ENCODE measurements at regions not wholly inside any gene's neighbourhood (a gene's known extent, or its start where the extent isn't known, plus 50 kb on each side); places are given as distances from the start of the nearest gene placed in this dataset.

DNA sequence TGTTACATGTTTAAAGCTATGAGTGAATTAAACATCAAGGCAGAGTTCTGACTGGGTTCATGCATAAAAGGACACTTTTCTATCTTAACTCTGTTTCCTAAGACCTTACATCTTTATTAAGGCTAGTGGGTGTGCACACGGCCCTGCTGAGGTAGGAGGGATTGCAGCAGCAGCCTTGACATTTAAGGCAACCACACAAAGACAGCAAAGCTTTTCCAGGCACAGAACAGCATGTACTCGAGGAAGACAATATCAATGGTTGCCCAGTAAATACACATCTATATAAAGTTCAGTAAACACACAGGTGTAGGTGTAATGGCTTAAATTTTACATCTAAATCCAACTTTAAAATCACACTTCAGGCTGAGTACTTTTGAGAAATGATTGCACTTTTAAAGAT is 79.8 kb upstream of the LOC128125822 start:
- Histone ChIP-seq H3K79me2 (ENCODE audit: insufficient read depth, low read length) (no peaks in the 10 kb centered on the region), H3K27me3 (ENCODE audit: insufficient read depth, low read length) (no peaks in the 10 kb centered on the region), H3K4me2 (ENCODE audit: insufficient read depth, low read length) (no peak overlapping the region), H3K27ac (ENCODE audit: low read depth, low read length) (no peak overlapping the region), H3K4me1 (ENCODE audit: insufficient read depth, low read length) (no peaks in the 10 kb centered on the region), H4K20me1 (ENCODE audit: insufficient read depth, low read length) (no peaks in the 10 kb centered on the region), H3K4me3 (ENCODE audit: insufficient read depth, low read length) (no peak overlapping the region), H2AFZ (ENCODE audit: low read length) (no peak overlapping the region), H3K36me3 (ENCODE audit: insufficient read depth, low read length) (no peaks in the 10 kb centered on the region), H3K9me3 (ENCODE audit: low read depth, low read length) (no peaks in the 10 kb centered on the region)
- no peak for DNase-seq (ENCODE audit: insufficient read length, low spot score, missing footprints)
- TF ChIP-seq, protein P1, sequence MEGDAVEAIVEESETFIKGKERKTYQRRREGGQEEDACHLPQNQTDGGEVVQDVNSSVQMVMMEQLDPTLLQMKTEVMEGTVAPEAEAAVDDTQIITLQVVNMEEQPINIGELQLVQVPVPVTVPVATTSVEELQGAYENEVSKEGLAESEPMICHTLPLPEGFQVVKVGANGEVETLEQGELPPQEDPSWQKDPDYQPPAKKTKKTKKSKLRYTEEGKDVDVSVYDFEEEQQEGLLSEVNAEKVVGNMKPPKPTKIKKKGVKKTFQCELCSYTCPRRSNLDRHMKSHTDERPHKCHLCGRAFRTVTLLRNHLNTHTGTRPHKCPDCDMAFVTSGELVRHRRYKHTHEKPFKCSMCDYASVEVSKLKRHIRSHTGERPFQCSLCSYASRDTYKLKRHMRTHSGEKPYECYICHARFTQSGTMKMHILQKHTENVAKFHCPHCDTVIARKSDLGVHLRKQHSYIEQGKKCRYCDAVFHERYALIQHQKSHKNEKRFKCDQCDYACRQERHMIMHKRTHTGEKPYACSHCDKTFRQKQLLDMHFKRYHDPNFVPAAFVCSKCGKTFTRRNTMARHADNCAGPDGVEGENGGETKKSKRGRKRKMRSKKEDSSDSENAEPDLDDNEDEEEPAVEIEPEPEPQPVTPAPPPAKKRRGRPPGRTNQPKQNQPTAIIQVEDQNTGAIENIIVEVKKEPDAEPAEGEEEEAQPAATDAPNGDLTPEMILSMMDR (IDR thresholded peaks at IDR 0.05; ENCODE audit: extremely low read depth, low read depth, low read length): no peak

DNA sequence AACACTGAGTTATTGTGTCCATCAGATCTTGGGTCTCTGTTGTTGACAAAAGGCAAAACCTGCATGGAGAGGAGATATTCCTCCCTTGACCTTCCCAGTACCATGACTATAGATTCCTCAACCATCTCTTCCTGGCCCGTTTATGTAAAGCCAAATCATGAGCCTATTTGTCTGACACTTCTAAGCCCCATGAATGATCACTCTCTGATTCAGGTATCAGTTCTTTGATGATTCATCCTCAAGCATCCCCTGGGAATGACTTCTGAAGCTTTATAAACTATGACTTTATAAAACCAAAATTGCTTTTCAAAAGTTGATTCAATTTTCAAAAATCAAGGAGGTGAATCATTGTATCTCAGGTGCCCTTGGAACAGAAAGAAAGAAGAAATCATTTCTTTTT is 78.7 kb upstream of the LOC128125822 start:
- no peaks in the 10 kb centered on the region for H3K9me3 ChIP-seq (ENCODE audit: low read depth, low read length)
- H3K4me2 ChIP-seq (ENCODE audit: insufficient read depth, low read length): no peak overlapping the region
- TF ChIP-seq, protein P1 (IDR thresholded peaks at IDR 0.05; ENCODE audit: extremely low read depth, low read depth, low read length): no peak
- H3K79me2 ChIP-seq (ENCODE audit: insufficient read depth, low read length): no peaks in the 10 kb centered on the region
- H3K27ac ChIP-seq (ENCODE audit: low read depth, low read length): no peak overlapping the region
- H3K4me1 ChIP-seq (ENCODE audit: insufficient read depth, low read length): no peaks in the 10 kb centered on the region
- no peaks in the 10 kb centered on the region for H4K20me1 ChIP-seq (ENCODE audit: insufficient read depth, low read length)
- H3K27me3 ChIP-seq (ENCODE audit: insufficient read depth, low read length): no peaks in the 10 kb centered on the region
- no peak overlapping the region for H2AFZ ChIP-seq (ENCODE audit: low read length)
- no peak for DNase-seq (ENCODE audit: insufficient read length, low spot score, missing footprints)
- no peak overlapping the region for H3K4me3 ChIP-seq (ENCODE audit: insufficient read depth, low read length)
- H3K36me3 ChIP-seq (ENCODE audit: insufficient read depth, low read length): no peaks in the 10 kb centered on the region

DNA sequence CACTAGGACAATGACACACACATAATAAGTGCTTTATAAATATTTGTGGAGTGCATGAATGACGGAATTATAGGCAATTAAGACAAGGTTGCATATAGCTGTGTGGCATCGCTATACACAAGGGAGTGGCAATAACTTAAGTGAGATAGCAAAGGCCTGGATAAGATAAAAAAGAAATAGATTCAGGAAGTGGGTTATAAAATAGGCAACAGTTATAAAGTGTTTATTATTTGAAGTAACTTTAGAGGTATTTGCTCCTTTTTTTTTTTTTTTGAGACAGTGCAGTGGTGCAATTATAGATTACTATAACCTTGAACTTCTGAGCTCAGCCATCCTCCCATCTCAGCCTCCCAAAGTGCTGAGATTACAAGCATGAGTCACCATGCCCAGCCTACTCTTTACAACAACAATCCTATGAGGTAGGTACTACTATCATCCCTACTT is 75.9 kb upstream of the LOC128125822 start:
- H3K27me3 ChIP-seq (ENCODE audit: insufficient read depth, low read length): no peaks in the 10 kb centered on the region
- no peaks in the 10 kb centered on the region for H3K79me2 ChIP-seq (ENCODE audit: insufficient read depth, low read length)
- TF ChIP-seq, protein P1 (IDR thresholded peaks at IDR 0.05; ENCODE audit: extremely low read depth, low read depth, low read length): no peak
- no peaks in the 10 kb centered on the region for H3K9me3 ChIP-seq (ENCODE audit: low read depth, low read length)
- H4K20me1 ChIP-seq (ENCODE audit: insufficient read depth, low read length): no peaks in the 10 kb centered on the region
- no peaks in the 10 kb centered on the region for H3K36me3 ChIP-seq (ENCODE audit: insufficient read depth, low read length)
- H3K27ac ChIP-seq (ENCODE audit: low read depth, low read length): no peak overlapping the region
- H3K4me3 ChIP-seq (ENCODE audit: insufficient read depth, low read length): no peak overlapping the region
- H3K4me2 ChIP-seq (ENCODE audit: insufficient read depth, low read length): no peak overlapping the region
- H3K4me1 ChIP-seq (ENCODE audit: insufficient read depth, low read length): no peaks in the 10 kb centered on the region
- DNase-seq (ENCODE audit: insufficient read length, low spot score, missing footprints): no peak
- no peak overlapping the region for H2AFZ ChIP-seq (ENCODE audit: low read length)

DNA sequence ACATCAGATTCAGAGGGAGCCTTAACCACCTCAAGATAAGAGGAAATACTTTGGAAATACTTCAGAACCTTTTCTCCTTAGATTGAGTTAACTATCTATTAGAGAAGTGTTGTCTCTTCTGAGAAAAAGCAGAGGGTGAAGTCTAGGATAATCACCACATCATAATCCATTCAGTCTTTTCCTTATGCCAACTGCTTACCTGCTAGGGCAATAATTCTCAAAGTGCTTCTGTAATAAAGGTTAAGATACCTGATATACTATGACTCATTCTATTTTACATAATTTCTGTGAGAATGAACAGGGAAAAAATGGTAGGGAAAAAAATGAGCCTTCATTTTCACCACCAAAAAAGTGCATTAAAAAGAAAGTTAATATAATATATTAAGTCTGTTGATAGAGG is 70.1 kb upstream of the LOC128125822 start:
- Histone ChIP-seq H3K4me3 (ENCODE audit: insufficient read depth, low read length) (no peak overlapping the region), H3K79me2 (ENCODE audit: insufficient read depth, low read length) (no peaks in the 10 kb centered on the region), H3K4me1 (ENCODE audit: insufficient read depth, low read length) (no peaks in the 10 kb centered on the region), H3K9me3 (ENCODE audit: low read depth, low read length) (no peaks in the 10 kb centered on the region), H3K27ac (ENCODE audit: low read depth, low read length) (no peak overlapping the region), H3K27me3 (ENCODE audit: insufficient read depth, low read length) (no peaks in the 10 kb centered on the region), H3K4me2 (ENCODE audit: insufficient read depth, low read length) (no peak overlapping the region), H2AFZ (ENCODE audit: low read length) (no peak overlapping the region), H3K36me3 (ENCODE audit: insufficient read depth, low read length) (no peaks in the 10 kb centered on the region), H4K20me1 (ENCODE audit: insufficient read depth, low read length) (no peaks in the 10 kb centered on the region)
- no peak for DNase-seq (ENCODE audit: insufficient read length, low spot score, missing footprints)
- TF ChIP-seq, protein P1 (IDR thresholded peaks at IDR 0.05; ENCODE audit: extremely low read depth, low read depth, low read length): no peak
